Hippocampal formation (tissue), 2 donors: ENCODE measurements at regions not wholly inside any gene's neighbourhood (a gene's known extent, or its start where the extent isn't known, plus 50 kb on each side); places are given as distances from the start of the nearest gene placed in this dataset.
"Not testable (repeated sequence)": the region's sequence is repeated elsewhere in the genome, so short reads cannot be mapped to it uniquely, and the experiment has no call there.

Experiments
- DNase-seq, 2 donors: peaks; one replicate each; lab custom pipeline; 2025; lab: John Stamatoyannopoulos, UW

GRCh38 chr9:25913806-25914205 is 235.6 kb upstream of the TUSC1 start:
- no peak for DNase-seq

- DNase-seq, result no peak
Observed at GRCh38 chr9:25904701-25905100, 226.5 kb upstream of the TUSC1 start.

DNA sequence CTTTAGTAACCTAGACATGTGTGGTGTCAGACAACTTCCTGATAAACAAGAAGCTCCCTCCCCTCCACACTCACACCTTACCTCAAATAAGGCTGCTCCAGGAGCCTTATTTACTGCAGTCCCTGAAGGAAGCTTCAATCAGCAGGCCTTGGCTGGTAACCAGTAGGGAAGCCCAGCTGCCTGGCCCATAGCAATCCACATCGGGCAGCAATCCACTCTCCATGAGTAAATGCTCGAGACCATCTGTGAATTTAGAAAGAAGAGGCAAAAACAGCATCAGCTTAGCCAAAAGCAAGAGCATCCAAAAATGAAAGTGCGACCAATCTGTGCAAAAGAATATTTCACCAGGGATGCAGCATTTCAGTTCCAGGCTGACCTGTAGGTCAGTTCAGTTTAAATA is 213.3 kb upstream of the TUSC1 start:
- DNase-seq, result peak in 1 of 2 donors; percentile 13

DNA sequence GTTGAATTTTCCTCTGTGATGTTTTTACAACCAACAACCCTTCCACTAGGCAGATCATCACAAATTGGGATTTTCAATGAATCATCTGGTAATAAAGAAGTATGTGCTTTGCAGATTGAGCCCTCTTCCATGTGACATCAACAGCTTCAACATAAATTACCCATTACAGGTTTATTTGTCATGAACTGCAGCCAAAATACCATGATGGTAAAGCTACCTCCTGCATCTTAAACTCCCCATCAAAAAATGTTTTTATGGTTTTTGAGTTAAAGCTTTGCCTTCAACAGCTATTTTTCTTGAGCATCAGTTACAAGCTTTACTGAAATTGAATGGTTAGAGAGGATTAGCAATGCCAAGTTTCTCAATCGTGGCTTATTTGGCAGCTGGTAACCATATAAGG is 211.4 kb upstream of the TUSC1 start:
- no peak for DNase-seq

DNA sequence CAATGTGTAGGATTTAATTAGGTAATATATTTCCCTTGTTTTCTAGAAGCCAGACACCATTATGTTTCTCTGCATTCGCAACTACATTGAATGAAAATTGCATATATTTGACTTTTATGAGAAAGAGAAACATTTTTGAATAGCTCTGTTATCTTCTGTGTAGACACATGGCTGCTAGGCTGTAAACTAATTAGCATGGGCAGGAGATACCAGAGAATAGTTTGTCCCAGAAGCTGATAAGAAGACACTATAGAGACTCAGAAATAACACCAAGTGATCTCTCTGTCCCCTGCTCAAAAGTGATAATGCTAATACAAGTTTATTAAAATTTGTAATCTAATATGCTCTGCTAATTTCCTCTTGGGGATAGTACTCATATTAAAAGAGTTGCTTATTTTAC is 198.0 kb upstream of the TUSC1 start:
- DNase-seq, result no peak

- no peak for DNase-seq
Observed at GRCh38 chr9:25864509-25864908, 186.3 kb upstream of the TUSC1 start.

GRCh38 chr9:25861421-25861820 is 183.2 kb upstream of the TUSC1 start:
- DNase-seq, result no peak

- DNase-seq, result no peak
Observed at GRCh38 chr9:25857147-25857546, 178.9 kb upstream of the TUSC1 start.

GRCh38 chr9:25850803-25851202 is 172.6 kb upstream of the TUSC1 start:
- DNase-seq, result no peak

- DNase-seq, result no peak
Observed at GRCh38 chr9:25845867-25846266, 167.6 kb upstream of the TUSC1 start.

- no peak for DNase-seq
Observed at GRCh38 chr9:25830381-25830780, 152.1 kb upstream of the TUSC1 start.

DNA sequence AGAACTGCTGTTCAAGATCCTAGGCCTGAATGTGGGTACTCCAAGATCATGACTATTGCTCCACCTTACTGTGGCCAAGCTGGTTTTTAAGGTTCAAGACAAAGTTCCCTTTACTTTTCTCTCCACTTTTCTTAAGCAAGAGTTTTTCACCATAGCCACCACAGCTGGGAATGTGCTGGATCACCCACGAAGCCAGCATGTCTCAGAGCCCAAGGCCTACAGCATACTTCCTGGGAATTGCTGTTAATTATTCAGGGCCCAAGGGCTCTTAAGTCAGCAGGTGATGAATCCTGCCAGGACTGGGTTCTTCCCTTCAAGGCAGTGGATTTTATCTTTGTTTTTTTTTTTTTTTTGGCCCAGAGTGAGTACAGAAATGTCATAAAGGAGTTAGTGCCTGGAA is 149.4 kb upstream of the TUSC1 start:
- DNase-seq, result no peak

- no peak for DNase-seq
Observed at GRCh38 chr9:25816439-25816838, 138.2 kb upstream of the TUSC1 start.

DNA sequence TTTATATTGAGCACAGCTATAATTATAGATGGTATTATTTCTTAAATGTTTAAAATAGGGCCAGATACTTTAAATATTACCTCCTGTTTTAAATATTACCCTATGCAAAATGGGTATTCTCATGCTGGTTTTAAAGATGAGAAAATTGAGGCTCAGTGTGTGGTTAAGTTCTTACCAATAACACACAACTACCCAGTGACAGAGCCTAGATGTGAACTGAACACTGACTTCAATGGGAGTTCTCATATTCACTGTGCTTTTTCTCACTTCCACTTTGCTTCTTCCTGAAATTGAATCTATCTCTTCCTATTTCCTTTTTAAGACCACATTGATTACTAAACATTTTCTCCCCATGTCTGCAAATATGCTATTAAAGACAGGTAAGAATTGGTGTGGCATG is 135.8 kb upstream of the TUSC1 start:
- no peak for DNase-seq

DNA sequence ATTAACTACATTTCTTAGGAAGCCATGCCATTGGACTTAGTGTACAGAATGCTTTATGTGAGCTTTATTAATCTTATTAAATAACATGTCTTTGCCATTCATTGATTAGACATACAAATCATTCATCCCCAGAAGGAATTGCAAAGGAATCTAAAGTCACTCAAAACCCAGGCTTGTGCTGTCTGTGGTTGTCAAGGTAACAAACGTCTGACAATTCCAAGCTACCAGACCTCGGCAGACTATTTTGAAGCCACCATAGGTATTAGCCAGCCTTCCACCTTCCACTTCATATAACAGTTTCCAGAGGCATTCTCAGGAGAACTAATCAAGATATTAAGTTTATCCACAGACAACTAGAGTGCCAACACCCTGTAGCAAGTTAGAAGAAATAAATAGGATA is 135.2 kb upstream of the TUSC1 start:
- DNase-seq, result no peak

GRCh38 chr9:25808554-25808953 is 130.3 kb upstream of the TUSC1 start:
- no peak for DNase-seq

DNA sequence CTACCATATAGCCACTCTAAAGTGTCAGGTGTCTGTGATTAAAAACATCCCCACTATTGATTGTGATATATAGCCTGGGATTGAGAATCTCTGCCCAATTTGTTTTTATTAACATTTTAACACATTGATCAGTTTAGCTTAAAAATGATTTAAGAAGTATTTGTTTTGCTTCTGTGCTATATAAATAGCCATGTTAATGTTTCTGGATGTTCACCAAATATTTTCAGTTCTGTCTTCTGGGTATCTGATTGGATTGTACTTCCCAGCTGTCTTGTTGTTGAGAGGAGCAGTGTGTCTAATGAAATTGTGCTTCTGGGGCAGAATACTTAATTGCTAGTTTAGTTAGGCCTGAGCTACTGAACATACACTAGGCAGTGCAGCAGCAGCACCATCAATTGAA is 126.6 kb upstream of the TUSC1 start:
- no peak for DNase-seq

GRCh38 chr9:25801989-25802388 is 123.7 kb upstream of the TUSC1 start:
- not testable (repeated sequence) for DNase-seq

- no peak for DNase-seq
Observed at GRCh38 chr9:25773805-25774204, 95.6 kb upstream of the TUSC1 start.

- no peak for DNase-seq
Observed at GRCh38 chr9:25755951-25756350, 77.7 kb upstream of the TUSC1 start.

GRCh38 chr9:25752398-25752797 is 74.2 kb upstream of the TUSC1 start:
- no peak for DNase-seq

GRCh38 chr9:25742256-25742655 is 64.0 kb upstream of the TUSC1 start:
- DNase-seq, result no peak

GRCh38 chr9:25733336-25733982 is 55.2 kb upstream of the TUSC1 start:
- no peak for DNase-seq
